ENCODE measurements at regions not wholly inside any gene's neighbourhood (a gene's known extent, or its start where the extent isn't known, plus 50 kb on each side); places are given as distances from the start of the nearest gene placed in this dataset.
"Not testable (repeated sequence)": the region's sequence is repeated elsewhere in the genome, so short reads cannot be mapped to it uniquely, and the experiment has no call there.

DNA sequence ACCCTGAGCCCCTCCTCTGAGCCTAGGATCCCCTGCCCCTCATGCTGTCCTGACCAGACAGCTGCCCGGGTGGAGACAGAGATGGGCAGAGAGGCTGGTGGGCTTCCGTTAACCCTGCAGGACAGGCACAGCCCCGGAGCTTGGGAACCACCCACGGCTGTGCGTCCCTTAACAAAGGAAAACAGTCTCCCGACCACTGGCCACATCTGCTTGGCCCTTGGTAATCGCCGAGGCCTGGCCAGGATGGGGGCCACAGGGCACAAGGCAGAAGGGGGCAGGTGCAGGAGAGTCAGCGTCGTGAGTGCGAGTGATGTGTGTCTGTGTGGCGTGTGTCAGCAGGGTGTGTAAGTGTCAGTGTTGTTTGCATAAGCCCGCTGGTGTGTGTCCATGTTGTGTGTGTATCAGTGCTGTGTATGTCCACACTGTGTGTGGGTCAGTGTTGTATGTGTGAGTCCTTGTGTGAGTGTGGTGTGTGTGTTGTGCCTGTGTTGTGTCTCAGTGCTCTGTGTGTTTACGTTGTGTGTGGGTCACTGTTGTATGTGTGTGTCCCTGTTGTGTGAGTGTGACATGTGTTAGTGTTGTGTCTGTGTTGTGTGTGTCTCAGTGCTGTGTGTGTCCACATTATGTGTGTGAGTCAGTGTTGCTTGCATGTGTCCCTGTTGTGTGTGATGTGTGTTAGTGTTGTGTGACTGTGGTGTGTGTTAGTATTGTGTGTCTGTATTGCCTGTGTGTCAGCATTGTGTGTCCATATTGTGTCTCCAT is 369.5 kb downstream of the BRD1 start:
- H3K4me3 ChIP-seq: no peak overlapping the region
- H3K27ac ChIP-seq: no peak overlapping the region
- TF ChIP-seq CTCF (IDR thresholded peaks at IDR 0.05): no peak
- no peak for DNase-seq (ENCODE audit: low spot score)
- no peaks in the 10 kb centered on the region for H3K4me1 ChIP-seq
- no peaks in the 10 kb centered on the region for H3K9me3 ChIP-seq
- no peaks in the 10 kb centered on the region for H3K27me3 ChIP-seq
- H3K36me3 ChIP-seq: no peaks in the 10 kb centered on the region

DNA sequence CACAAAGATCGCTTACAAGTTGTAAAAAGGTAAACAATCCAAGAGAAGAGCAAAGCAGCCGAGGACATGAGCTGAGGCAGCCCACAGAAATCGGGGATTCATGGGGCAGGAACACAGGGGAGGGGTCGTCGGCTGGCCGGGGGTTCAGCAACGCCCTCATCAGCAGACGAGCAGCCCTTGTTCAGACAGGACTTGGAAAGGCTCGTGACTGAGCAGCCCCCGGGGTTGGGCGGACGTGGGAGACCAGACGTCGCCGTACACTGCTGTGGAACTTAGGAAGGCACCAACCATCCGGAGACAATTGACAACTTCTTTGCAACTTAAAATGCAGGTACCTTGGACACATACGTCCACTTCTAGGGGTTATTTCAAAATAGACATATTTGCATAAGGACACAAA is 370.5 kb downstream of the BRD1 start:
- no peak for TF ChIP-seq CTCF (IDR thresholded peaks at IDR 0.05)
- Histone ChIP-seq H3K36me3 (no peaks in the 10 kb centered on the region), H3K4me1 (no peaks in the 10 kb centered on the region), H3K4me3 (no peak overlapping the region), H3K9me3 (no peaks in the 10 kb centered on the region), H3K27me3 (no peaks in the 10 kb centered on the region), H3K27ac (no peak overlapping the region)
- DNase-seq (ENCODE audit: low spot score): no peak

DNA sequence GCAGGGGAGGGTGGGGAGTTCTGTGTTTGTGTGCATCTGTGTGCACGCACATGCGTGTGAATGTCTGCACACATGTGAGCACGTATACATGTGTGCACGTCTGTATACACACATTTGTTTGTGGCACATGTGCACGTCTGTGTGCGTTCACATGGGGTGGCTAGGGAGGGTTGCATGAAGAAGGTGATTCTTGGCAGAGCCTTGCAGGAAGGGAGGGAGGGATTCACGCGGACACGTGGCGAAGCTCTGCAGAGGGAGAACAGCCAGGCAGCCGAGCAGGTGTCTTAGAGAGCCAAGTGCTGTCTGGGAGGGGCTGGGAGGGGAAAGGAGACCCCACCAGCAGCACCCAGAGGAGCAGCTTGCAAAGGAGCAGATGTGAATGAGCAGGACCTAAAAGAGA is 372.1 kb downstream of the BRD1 start:
- Histone ChIP-seq H3K27ac (no peak overlapping the region), H3K36me3 (no peaks in the 10 kb centered on the region), H3K27me3 (no peaks in the 10 kb centered on the region), H3K4me3 (no peak overlapping the region), H3K4me1 (no peaks in the 10 kb centered on the region), H3K9me3 (no peaks in the 10 kb centered on the region)
- no peak for DNase-seq (ENCODE audit: low spot score)
- no peak for TF ChIP-seq CTCF (IDR thresholded peaks at IDR 0.05)

DNA sequence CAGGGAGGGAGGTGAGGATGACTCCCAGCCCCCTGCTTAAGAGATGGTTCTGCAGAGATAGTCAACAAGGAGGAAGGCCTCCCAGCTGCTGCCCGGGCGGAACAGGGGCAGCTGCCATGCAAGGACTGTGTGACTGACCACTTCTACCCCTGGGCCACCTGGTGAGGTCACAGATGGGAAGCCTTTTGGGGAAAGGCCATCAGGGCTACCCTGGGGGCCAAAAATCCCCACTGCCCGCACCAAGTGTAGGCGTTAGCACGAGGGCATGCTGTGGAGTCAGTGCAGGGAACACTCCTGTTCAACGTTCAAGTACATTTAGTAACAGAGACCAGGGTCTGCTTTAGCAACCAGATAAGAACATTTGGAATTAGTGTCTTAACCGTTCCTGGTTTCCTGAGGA is 372.9 kb downstream of the BRD1 start:
- no peak for DNase-seq (ENCODE audit: low spot score)

DNA sequence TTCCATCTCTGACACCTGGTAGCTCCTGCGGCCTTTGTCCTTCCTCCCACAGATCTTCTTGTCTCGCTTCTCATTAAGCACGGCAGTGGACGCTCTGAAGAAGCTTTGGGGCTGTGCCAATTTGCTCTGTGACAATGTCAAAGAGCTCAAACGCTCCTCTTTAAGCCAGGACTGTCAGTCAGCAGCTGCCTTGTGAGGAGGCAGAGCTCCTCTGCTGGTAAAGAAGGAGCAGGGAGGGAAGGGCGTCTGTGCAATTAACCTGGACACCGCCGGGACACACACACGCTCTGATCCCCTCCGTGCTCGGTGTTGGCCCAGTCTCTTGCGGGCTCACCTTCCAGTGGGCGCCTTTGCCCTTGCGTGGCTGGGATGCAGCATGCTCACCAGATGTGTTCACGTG is 373.9 kb downstream of the BRD1 start:
- no peak overlapping the region for H3K4me3 ChIP-seq
- no peaks in the 10 kb centered on the region for H3K36me3 ChIP-seq
- H3K27me3 ChIP-seq: peaks cover 3% of the 10 kb centered on the region in 2 donors
- DNase-seq (ENCODE audit: low spot score): no peak
- no peaks in the 10 kb centered on the region for H3K9me3 ChIP-seq
- TF ChIP-seq CTCF (IDR thresholded peaks at IDR 0.05): no peak
- no peaks in the 10 kb centered on the region for H3K4me1 ChIP-seq
- no peak overlapping the region for H3K27ac ChIP-seq

More for the DNA sequence above, 372.9 kb downstream of the BRD1 start:
- no peak overlapping the region for H3K4me3 ChIP-seq
- TF ChIP-seq CTCF (IDR thresholded peaks at IDR 0.05): no peak
- no peak overlapping the region for H3K27ac ChIP-seq
- no peaks in the 10 kb centered on the region for H3K27me3 ChIP-seq
- H3K9me3 ChIP-seq: no peaks in the 10 kb centered on the region
- no peaks in the 10 kb centered on the region for H3K36me3 ChIP-seq
- H3K4me1 ChIP-seq: no peaks in the 10 kb centered on the region

DNA sequence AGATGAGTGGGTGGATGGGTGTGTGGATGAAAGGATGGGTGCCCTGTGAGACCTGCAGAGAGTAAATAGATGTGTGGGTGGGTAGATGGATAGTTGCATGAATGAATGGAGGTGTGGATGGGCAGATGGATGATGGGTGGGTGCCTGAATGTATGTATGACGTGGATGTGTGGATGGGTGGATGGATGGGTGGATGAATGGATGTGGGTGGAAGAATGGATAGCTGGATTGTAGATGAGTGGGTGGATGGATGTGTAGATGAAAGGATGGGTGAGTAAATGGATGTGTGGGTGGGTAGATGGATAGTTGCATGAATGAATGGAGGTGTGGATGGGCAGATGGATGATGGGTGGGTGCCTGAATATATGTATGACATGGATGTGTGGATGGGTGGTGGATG is 374.7 kb downstream of the BRD1 start:
- DNase-seq (ENCODE audit: low spot score); H3K4me1 ChIP-seq; H3K27ac ChIP-seq; H3K27me3 ChIP-seq; H3K9me3 ChIP-seq; H3K36me3 ChIP-seq; H3K4me3 ChIP-seq: not testable (repeated sequence)

All from right atrium auricular region (tissue), 2 donors.